ENCODE measurements at regions not wholly inside any gene's neighbourhood (a gene's known extent, or its start where the extent isn't known, plus 50 kb on each side); places are given as distances from the start of the nearest gene placed in this dataset.
"Not testable (repeated sequence)": the region's sequence is repeated elsewhere in the genome, so short reads cannot be mapped to it uniquely, and the experiment has no call there.

GRCh38 chr3:61493339-61493738, 68.0 kb upstream of the PTPRG start:
- Mint-ChIP-seq H3K9me3 (peaks cover 0 to 4% (median 4%) of the 10 kb centered on the region in 3 donors), H3K36me3 (no peaks in the 10 kb centered on the region), H3K4me1 (no peaks in the 10 kb centered on the region), H3K4me3 (no peak overlapping the region), H3K27me3 (no peaks in the 10 kb centered on the region), H3K27ac (no peak overlapping the region)

DNA sequence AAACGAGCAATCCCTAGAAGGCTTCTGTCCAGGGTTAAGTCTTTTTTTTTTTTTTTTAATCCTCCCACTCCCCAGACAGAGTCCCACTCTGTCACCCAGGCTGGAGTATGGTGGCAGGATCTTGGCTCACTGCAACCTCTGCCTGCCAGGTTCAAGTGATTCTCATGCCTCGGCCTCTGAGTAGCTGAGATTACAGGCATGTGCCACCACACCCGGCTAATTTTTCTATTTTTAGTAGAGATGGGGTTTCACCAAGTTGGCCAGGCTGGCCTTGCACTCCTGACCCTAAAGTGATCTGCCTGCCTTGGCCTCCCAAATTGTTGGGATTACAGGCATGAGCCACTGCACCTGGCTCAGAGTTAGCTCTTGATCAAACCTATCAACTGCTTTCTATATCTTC, 67.1 kb upstream of the PTPRG start:
- not testable (repeated sequence) for H3K27me3 Mint-ChIP-seq, H3K36me3 Mint-ChIP-seq, H3K4me1 Mint-ChIP-seq, H3K4me3 Mint-ChIP-seq, H3K27ac Mint-ChIP-seq, H3K9me3 Mint-ChIP-seq

GRCh38 chr3:61497463-61497862, 63.9 kb upstream of the PTPRG start:
- H3K4me3 Mint-ChIP-seq, result no peak overlapping the region
- peaks cover 4 to 8% (median 6%) of the 10 kb centered on the region in 3 donors for H3K9me3 Mint-ChIP-seq
- H3K36me3 Mint-ChIP-seq, result no peaks in the 10 kb centered on the region
- no peaks in the 10 kb centered on the region for H3K4me1 Mint-ChIP-seq
- no peak overlapping the region for H3K27ac Mint-ChIP-seq
- no peaks in the 10 kb centered on the region for H3K27me3 Mint-ChIP-seq

- Mint-ChIP-seq H3K36me3 (no peaks in the 10 kb centered on the region), H3K27ac (no peak overlapping the region), H3K9me3 (peaks cover 6 to 10% (median 8%) of the 10 kb centered on the region in 3 donors), H3K4me1 (no peaks in the 10 kb centered on the region), H3K4me3 (no peak overlapping the region), H3K27me3 (no peaks in the 10 kb centered on the region)
Measured at GRCh38 chr3:61505197-61505596, 56.2 kb upstream of the PTPRG start.

- Mint-ChIP-seq H3K27me3 (no peaks in the 10 kb centered on the region), H3K4me3 (no peak overlapping the region), H3K4me1 (no peaks in the 10 kb centered on the region), H3K9me3 (peaks cover 0 to 6% (median 0%) of the 10 kb centered on the region in 3 donors), H3K27ac (no peak overlapping the region), H3K36me3 (no peaks in the 10 kb centered on the region)
Measured at GRCh38 chr3:61507946-61508345, 53.4 kb upstream of the PTPRG start.
